Transverse colon (tissue), 4 donors: ENCODE measurements at regions not wholly inside any gene's neighbourhood (a gene's known extent, or its start where the extent isn't known, plus 50 kb on each side); places are given as distances from the start of the nearest gene placed in this dataset.

Experiments used
- DNase-seq: peaks from one replicate; pipeline ENCODE4 v3.0.0-alpha.2; 2019
- H3K27ac ChIP-seq, 4 donors: fragments of 200-600 bp; sonication (generic); 2 replicates each; pipeline ENCODE4 v1.5.1; 2016 to 2018; ENCODE audit warnings: inconsistent platforms in 4 of 4
- H3K27me3 ChIP-seq: fragments of 200-600 bp; sonication (generic); 2 replicates; pipeline ENCODE4 v1.5.1; 2017; ENCODE audit warnings: inconsistent platforms
- H3K36me3 ChIP-seq, 4 donors: fragments of 200-600 bp; sonication (generic); 2 replicates each; pipeline ENCODE4 v1.5.1; 2017 to 2019; ENCODE audit warnings: inconsistent platforms in 4 of 4
- H3K4me1 ChIP-seq, 4 donors: fragments of 200-600 bp; sonication (generic); 2 replicates each; pipeline ENCODE4 v1.5.1; 2017 to 2020; ENCODE audit warnings: inconsistent platforms in 4 of 4
- H3K4me3 ChIP-seq, 4 donors: fragments of 200-600 bp; sonication (generic); 1 replicate in 1 of 4; 2 replicates in 3 of 4; pipeline versions ENCODE4 v1.5.1 to v1.6.1; 2017 to 2019; ENCODE audit warnings: inconsistent platforms in 4 of 4
- H3K9me3 ChIP-seq, 2 donors: fragments of 200-600 bp; sonication (generic); 2 replicates each; pipeline ENCODE4 v1.5.1; 2017 to 2019; ENCODE audit warnings: inconsistent platforms in 2 of 2
- EP300 ChIP-seq: sonication (generic); formaldehyde crosslinking; IDR thresholded peaks from one replicate; pipeline ENCODE4 v1.6.1; 2017; ENCODE audit warnings: antibody characterized with exemption, low read depth
- POLR2A ChIP-seq: fragments of 450-650 bp; IDR thresholded peaks from one replicate; pipeline ENCODE4 v1.6.1; 2016; ENCODE audit warnings: antibody characterized with exemption, mild to moderate bottlenecking, moderate library complexity
- POLR2AphosphoS5 ChIP-seq, 3 donors: sonication (generic); formaldehyde crosslinking; IDR thresholded peaks; one replicate each; pipeline ENCODE4 v1.6.1; 2016; ENCODE audit warnings: antibody characterized with exemption in 3 of 3
- WGBS, 2 donors: methylation state at CpG; one replicate each; pipeline ENCODE4 v1.1.5; 2018; ENCODE audit warnings: low coverage in 1 of 2; 5-methylcytosine and 5-hydroxymethylcytosine counted together
- in situ Hi-C, 4 donors: fragments of 200-750 bp; cut with MboI; loops; one replicate each; pipeline versions ENCODE4 v1.15.0 to v1.15.1; 2017; ENCODE audit warnings: low sequenced_read_pairs in 3 of 4, low pct_ligation_motif_present in 1 of 4, low pct_unique_long_range_greater_than_20kb in 1 of 4
- intact Hi-C: fragments of 100-400 bp; cut with DNase I; formaldehyde crosslinking; loops from one replicate; pipeline ENCODE4 v1.15.1; 2023; ENCODE audit warnings: low total_unique reads
- TF ChIP-seq, protein P1 (sequence below), 5 experiments: fragments of 200-600 bp in 3 of 5; fragments of 450-650 bp in 2 of 5; sonication (generic) in 3 of 5; IDR thresholded peaks; 1 replicate in 2 of 5; 2 replicates in 3 of 5; pipeline ENCODE4 v1.5.1; 2016 to 2017; ENCODE audit warnings: antibody characterized with exemption in 5 of 5, inconsistent platforms in 3 of 5, mild to moderate bottlenecking in 2 of 5, moderate library complexity in 1 of 5

DNA sequence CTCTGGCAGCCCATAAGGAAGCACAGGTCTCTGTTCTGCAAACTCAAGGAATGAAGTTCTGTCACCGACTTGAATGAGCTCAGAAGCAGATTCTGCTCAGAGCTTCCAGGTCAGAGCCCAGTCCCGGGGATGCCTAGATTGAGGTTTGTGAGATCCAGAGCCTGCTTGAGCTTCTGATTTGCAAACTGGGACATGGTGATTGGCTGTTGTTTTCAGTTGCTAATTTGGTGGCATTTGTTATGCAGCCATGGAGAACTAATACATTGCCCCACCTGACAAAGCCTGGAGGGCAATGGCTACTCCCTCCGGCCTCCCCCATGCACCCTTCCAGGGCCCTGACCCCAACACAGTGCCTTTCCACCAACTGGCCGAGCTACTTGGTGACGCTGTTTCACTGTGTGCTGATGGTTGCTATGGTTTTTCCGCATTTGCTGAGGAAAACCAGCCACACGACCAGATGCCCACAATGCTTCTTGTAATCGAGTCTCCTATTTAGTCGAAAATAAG lies 379.5 kb upstream of the ATP10A start:
- Histone ChIP-seq H3K9me3 (no peaks in the 10 kb centered on the region), H3K27ac (no peak overlapping the region), H3K4me3 (no peak overlapping the region), H3K27me3 (no peaks in the 10 kb centered on the region), H3K4me1 (no peaks in the 10 kb centered on the region), H3K36me3 (no peaks in the 10 kb centered on the region)
- WGBS, 2 donors: 74% methylated on average over 9 of the region's 9 CpGs; no CpG with 5 or more reads in 1 of the 2 donors
- no peak for DNase-seq
- intact Hi-C loops: no loop called here
- TF ChIP-seq POLR2A (no peak), POLR2AphosphoS5 (IDR thresholded peaks at IDR 0.05) (no peak), EP300 (no peak)
- TF ChIP-seq, protein P1, sequence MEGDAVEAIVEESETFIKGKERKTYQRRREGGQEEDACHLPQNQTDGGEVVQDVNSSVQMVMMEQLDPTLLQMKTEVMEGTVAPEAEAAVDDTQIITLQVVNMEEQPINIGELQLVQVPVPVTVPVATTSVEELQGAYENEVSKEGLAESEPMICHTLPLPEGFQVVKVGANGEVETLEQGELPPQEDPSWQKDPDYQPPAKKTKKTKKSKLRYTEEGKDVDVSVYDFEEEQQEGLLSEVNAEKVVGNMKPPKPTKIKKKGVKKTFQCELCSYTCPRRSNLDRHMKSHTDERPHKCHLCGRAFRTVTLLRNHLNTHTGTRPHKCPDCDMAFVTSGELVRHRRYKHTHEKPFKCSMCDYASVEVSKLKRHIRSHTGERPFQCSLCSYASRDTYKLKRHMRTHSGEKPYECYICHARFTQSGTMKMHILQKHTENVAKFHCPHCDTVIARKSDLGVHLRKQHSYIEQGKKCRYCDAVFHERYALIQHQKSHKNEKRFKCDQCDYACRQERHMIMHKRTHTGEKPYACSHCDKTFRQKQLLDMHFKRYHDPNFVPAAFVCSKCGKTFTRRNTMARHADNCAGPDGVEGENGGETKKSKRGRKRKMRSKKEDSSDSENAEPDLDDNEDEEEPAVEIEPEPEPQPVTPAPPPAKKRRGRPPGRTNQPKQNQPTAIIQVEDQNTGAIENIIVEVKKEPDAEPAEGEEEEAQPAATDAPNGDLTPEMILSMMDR (IDR thresholded peaks at IDR 0.05): no peak
- in situ Hi-C loops: no loop called here

DNA sequence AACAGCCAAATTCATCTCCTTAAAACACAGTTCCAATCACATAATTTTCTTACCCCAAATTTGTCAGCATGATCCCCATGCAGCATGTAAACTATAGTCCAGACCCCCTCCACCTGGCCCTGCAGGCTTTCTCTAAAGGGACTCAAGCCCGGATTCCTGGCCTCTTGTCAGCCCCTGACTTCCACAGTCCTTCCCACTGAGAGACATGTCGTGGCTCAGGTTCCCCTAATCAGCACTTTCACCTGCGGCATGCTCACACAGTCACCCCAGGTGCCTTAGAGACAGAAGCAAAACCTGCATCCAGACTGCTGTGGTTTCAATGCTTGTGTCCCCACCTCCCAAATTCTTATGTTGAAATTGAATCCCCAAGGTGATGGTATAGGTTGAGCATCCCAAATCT lies 372.7 kb upstream of the ATP10A start:
- in situ Hi-C loops: no loop called here
- TF ChIP-seq POLR2AphosphoS5 (IDR thresholded peaks at IDR 0.05) (no peak), EP300 (no peak), POLR2A (no peak)
- TF ChIP-seq, protein P1 (IDR thresholded peaks at IDR 0.05): no peak
- H3K27ac ChIP-seq: no peak overlapping the region
- no peaks in the 10 kb centered on the region for H3K9me3 ChIP-seq
- H3K27me3 ChIP-seq: no peaks in the 10 kb centered on the region
- H3K36me3 ChIP-seq: no peaks in the 10 kb centered on the region
- intact Hi-C loops: no loop called here
- 47% methylated on average over 3 of the region's 3 CpGs; no CpG with 5 or more reads in 1 of the 2 donors for WGBS, 2 donors
- DNase-seq: no peak
- no peaks in the 10 kb centered on the region for H3K4me1 ChIP-seq
- no peak overlapping the region for H3K4me3 ChIP-seq

DNA sequence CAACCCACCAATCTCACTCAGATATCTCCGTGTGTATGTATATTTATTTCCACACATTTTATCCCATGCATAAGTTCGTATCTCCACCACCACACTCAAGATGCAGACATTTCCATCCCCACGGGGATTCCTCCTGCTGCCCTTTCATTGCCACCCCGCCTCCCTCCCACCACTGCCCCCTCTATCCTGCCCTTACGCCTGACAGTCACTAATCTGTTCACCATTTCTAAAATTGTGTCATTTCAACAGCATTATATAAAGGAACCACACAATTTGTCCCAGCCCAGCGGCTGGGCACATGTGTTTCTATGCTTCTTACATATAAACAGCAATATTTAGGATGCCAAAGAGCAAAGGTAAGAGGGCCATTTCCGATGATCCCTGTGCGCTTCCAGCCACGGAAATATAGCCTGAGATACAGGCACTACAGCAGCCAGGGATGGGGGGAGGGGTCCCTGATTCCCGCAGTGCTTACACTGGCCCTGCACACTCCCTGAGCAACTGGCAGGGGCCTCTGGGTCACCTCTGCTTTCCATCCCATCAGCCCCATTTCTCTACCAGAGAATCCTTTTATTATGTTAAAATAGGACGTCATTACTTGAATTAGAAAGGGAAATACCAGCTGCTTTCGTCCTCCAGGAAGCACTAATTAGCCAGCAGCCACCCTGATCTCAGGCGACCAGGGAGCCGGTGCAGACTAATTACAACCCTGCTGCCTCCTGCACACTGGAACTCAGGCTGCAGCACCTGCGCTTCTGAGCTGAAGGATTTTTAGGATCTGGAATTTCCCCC lies 372.0 kb upstream of the ATP10A start:
- DNase-seq: no peak
- H3K36me3 ChIP-seq: no peaks in the 10 kb centered on the region
- no peak overlapping the region for H3K4me3 ChIP-seq
- WGBS, 2 donors: 47 to 53% methylated on average over 9 to 15 of the region's 15 CpGs
- no peaks in the 10 kb centered on the region for H3K4me1 ChIP-seq
- no peaks in the 10 kb centered on the region for H3K9me3 ChIP-seq
- intact Hi-C loops (no loop called here), in situ Hi-C loops (no loop called here)
- TF ChIP-seq POLR2A: no peak
- no peak overlapping the region for H3K27ac ChIP-seq
- H3K27me3 ChIP-seq: no peaks in the 10 kb centered on the region

DNA sequence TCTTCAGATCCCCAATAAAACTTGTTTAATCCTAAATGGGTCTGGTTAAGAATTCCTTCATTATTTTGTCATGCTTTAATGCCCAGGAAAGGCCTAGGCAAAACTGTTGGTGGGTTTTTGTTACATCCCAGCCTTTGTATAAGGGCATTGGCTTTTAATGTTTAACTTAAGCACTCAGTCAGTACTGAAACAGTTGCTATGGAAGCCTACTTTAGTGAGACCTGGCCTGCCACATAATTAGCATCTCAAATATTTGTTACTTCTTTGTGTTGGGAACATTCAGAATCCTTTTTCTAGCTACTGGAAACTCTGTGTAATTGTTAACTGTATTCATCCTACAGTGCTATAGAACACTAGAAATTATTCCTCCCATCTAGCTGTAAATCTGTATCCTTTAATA lies 369.6 kb upstream of the ATP10A start:
- Histone ChIP-seq H3K4me3 (no peak overlapping the region), H3K36me3 (no peaks in the 10 kb centered on the region), H3K27me3 (no peaks in the 10 kb centered on the region), H3K9me3 (no peaks in the 10 kb centered on the region), H3K4me1 (no peaks in the 10 kb centered on the region), H3K27ac (no peak overlapping the region)
- in situ Hi-C loops (no loop called here), intact Hi-C loops (no loop called here)
- DNase-seq: no peak
- TF ChIP-seq EP300 (no peak), POLR2AphosphoS5 (IDR thresholded peaks at IDR 0.05) (no peak), POLR2A (no peak)
- TF ChIP-seq, protein P1 (IDR thresholded peaks at IDR 0.05): no peak

DNA sequence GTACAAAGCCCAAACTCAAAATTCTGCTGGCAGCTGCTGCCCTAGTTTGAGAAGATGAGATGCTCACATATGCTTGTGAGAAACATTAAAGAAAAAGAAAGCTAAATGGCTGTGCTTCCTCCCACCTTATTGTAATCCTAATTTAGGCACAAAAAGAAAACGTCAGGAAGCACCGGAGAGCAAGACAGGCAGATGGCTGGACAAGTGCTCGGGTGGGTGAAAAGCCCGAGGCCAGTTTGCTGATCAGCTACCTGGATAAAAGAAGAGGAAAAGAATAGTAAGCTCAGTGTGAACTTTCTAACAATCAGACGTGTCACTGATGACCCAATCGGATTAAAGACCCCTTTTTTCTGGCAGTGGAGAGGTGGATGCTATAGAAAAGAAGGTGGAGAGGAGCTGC lies 368.0 kb upstream of the ATP10A start:
- Histone ChIP-seq H3K27me3 (no peaks in the 10 kb centered on the region), H3K4me1 (no peaks in the 10 kb centered on the region), H3K9me3 (no peaks in the 10 kb centered on the region), H3K4me3 (no peak overlapping the region), H3K27ac (no peak overlapping the region), H3K36me3 (no peaks in the 10 kb centered on the region)
- in situ Hi-C loops (no loop called here), intact Hi-C loops (no loop called here)
- WGBS, 2 donors: 72 to 74% methylated on average over 6 of the region's 6 CpGs
- no peak for DNase-seq
- TF ChIP-seq EP300: no peak
- TF ChIP-seq POLR2AphosphoS5 (IDR thresholded peaks at IDR 0.05): no peak
- no peak for TF ChIP-seq POLR2A
- TF ChIP-seq, protein P1 (IDR thresholded peaks at IDR 0.05): no peak
